ENCODE measurements at regions not wholly inside any gene's neighbourhood (a gene's known extent, or its start where the extent isn't known, plus 50 kb on each side); places are given as distances from the start of the nearest gene placed in this dataset.

- POLR2A ChIA-PET (ENCODE audit: low non-redundant PET): interaction anchor here (0.5 kb wide), 1 partner anchor 557 kb away, joined by 7 read pairs; no protein-coding TSS in a partner anchor
- DNase-seq (ENCODE audit: low spot score): no peak
These were observed 57.3 kb upstream of the MET start for GRCh38 chr7:116614499-116615262.

GRCh38 chr7:116616555-116617059 is 55.4 kb upstream of the MET start:
- TF ChIP-seq, protein P1, sequence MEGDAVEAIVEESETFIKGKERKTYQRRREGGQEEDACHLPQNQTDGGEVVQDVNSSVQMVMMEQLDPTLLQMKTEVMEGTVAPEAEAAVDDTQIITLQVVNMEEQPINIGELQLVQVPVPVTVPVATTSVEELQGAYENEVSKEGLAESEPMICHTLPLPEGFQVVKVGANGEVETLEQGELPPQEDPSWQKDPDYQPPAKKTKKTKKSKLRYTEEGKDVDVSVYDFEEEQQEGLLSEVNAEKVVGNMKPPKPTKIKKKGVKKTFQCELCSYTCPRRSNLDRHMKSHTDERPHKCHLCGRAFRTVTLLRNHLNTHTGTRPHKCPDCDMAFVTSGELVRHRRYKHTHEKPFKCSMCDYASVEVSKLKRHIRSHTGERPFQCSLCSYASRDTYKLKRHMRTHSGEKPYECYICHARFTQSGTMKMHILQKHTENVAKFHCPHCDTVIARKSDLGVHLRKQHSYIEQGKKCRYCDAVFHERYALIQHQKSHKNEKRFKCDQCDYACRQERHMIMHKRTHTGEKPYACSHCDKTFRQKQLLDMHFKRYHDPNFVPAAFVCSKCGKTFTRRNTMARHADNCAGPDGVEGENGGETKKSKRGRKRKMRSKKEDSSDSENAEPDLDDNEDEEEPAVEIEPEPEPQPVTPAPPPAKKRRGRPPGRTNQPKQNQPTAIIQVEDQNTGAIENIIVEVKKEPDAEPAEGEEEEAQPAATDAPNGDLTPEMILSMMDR (conservative IDR thresholded peaks at IDR 0.05; ENCODE audit: low read depth): no peak
- H3K27ac ChIP-seq: no peak overlapping the region
- ChIA-PET CTCF (no interaction called here), POLR2A (ENCODE audit: low non-redundant PET) (no interaction called here)
- DNase-seq (ENCODE audit: low spot score): no peak

More at GRCh38 chr7:116614499-116615262, 57.3 kb upstream of the MET start:
- TF ChIP-seq, protein P1 (conservative IDR thresholded peaks at IDR 0.05; ENCODE audit: low read depth): no peak
- no peak overlapping the region for H3K27ac ChIP-seq
- CTCF ChIA-PET: no interaction called here

GRCh38 chr7:116617878-116618277 is 54.1 kb upstream of the MET start:
- ChIA-PET POLR2A (ENCODE audit: low non-redundant PET) (no interaction called here), CTCF (no interaction called here)
- DNase-seq (ENCODE audit: low spot score): no peak
- TF ChIP-seq, protein P1 (conservative IDR thresholded peaks at IDR 0.05; ENCODE audit: low read depth): no peak
- no peak overlapping the region for H3K27ac ChIP-seq

GRCh38 chr7:116618338-116619128 is 53.5 kb upstream of the MET start:
- TF ChIP-seq, protein P1 (conservative IDR thresholded peaks at IDR 0.05; ENCODE audit: low read depth): no peak
- no peak overlapping the region for H3K27ac ChIP-seq
- no peak for DNase-seq (ENCODE audit: low spot score)
- ChIA-PET CTCF (no interaction called here), POLR2A (ENCODE audit: low non-redundant PET) (no interaction called here)

- POLR2A ChIA-PET (ENCODE audit: low non-redundant PET): no interaction called here
- DNase-seq (ENCODE audit: low spot score): no peak
- H3K27ac ChIP-seq: no peak overlapping the region
- TF ChIP-seq, protein P1 (conservative IDR thresholded peaks at IDR 0.05; ENCODE audit: low read depth): no peak
- CTCF ChIA-PET: no interaction called here
These were observed 50.3 kb upstream of the MET start for GRCh38 chr7:116621649-116622048.

Measured in RWPE1 (cell line).